ENCODE measurements at regions not wholly inside any gene's neighbourhood (a gene's known extent, or its start where the extent isn't known, plus 50 kb on each side); places are given as distances from the start of the nearest gene placed in this dataset.

DNA sequence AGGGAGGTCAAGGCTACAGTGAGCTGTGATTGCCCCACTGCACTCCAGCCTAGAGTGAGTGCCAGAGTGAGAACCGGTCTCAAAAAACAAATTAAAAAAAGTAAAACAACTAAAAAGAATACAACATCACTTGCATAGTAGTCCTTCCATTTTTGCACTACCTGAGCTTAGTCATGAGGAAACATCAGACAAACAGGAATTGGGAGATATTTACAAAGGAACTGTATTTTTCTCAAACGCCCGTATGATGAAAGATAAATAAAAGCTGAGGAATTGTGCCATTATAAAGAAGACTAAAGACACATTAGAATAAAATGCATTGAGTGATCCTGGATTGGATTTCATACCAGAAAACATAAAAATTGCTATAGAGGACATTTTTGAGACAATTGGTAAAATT lies 50.0 kb upstream of the ATP8B1 start:
- intact Hi-C loops (cut with DNase I): no loop called here
- no peak for ATAC-seq
- no peak for DNase-seq (ENCODE audit: low spot score)
